ENCODE measurements at regions not wholly inside any gene's neighbourhood (a gene's known extent, or its start where the extent isn't known, plus 50 kb on each side); places are given as distances from the start of the nearest gene placed in this dataset.

GRCh38 chr3:180359061-180359952 lies 242.7 kb upstream of the TTC14 start:
- ChIA-PET CTCF (ENCODE audit: low intra/inter-chr PET ratio) (no interaction called here), POLR2A (interaction anchor here (0.9 kb wide), 1 partner anchor 190 kb away, joined by 3 read pairs; no protein-coding TSS in a partner anchor)
- Histone ChIP-seq H3K36me3 (ENCODE audit: control insufficient read depth, insufficient read depth, low read length) (no peaks in the 10 kb centered on the region), H3K79me2 (ENCODE audit: control insufficient read depth, insufficient read depth, low read length) (no peaks in the 10 kb centered on the region), H2AFZ (ENCODE audit: low read depth, low read length) (no peak overlapping the region), H3K4me1 (replicated peaks in 1 of 2; ENCODE audit: control insufficient read depth in 2 of 2, insufficient read depth in 2 of 2, low read length in 2 of 2) (no peaks in the 10 kb centered on the region), H3K4me3 (no peak overlapping the region), H3K27me3 (ENCODE audit: control insufficient read depth in 2 of 2, insufficient read depth in 2 of 2, low read length in 2 of 2) (no peaks in the 10 kb centered on the region), H3K4me2 (ENCODE audit: insufficient read depth, low read length) (no peak overlapping the region), H3K9me1 (ENCODE audit: control insufficient read depth, insufficient read depth, low read length) (no peaks in the 10 kb centered on the region), H3K9ac (ENCODE audit: insufficient read depth in 1 of 2, low read depth in 2 of 2, low read length in 2 of 2) (no peak overlapping the region), H3K9me3 (replicated peaks; ENCODE audit: control insufficient read depth, insufficient read depth, low read depth, low read length) (no peaks in the 10 kb centered on the region), H4K20me1 (replicated peaks; ENCODE audit: control insufficient read depth, insufficient read depth, low read length) (no peaks in the 10 kb centered on the region), H3K27ac (ENCODE audit: extremely low read depth, low read depth, low read length) (no peak overlapping the region)
- FAIRE-seq: no peak
- intact Hi-C loops (cut with micrococcal nuclease): no loop called here
- no peak for DNase-seq (ENCODE audit: extremely low read depth in 1 of 4, low spot score in 3 of 4)
- 1% methylated on average over 4 of the region's 4 CpGs for WGBS (ENCODE audit: insufficient coverage, low coverage, missing lambda C conversion rate)
- ATAC-seq: no peak
- TF ChIP-seq JUND (IDR thresholded peaks at IDR 0.05; ENCODE audit: borderline replicate concordance, low read depth, low read length) (no peak), JUND (tag; IDR thresholded peaks at IDR 0.05; ENCODE audit: borderline replicate concordance, low read depth, low read length) (no peak), ZNF316 (IDR thresholded peaks at IDR 0.05) (peak; percentile 20; the same call in 1 of the 2 replicates)
- BruUV-seq (replicated peaks): no TSS peak
- in situ Hi-C loops (cut with MboI): no loop called here

GRCh38 chr3:180359953-180360279 lies 242.0 kb upstream of the TTC14 start:
- Histone ChIP-seq H3K9me3 (replicated peaks; ENCODE audit: control insufficient read depth, insufficient read depth, low read depth, low read length) (no peaks in the 10 kb centered on the region), H3K79me2 (ENCODE audit: control insufficient read depth, insufficient read depth, low read length) (no peaks in the 10 kb centered on the region), H3K27me3 (ENCODE audit: control insufficient read depth in 2 of 2, insufficient read depth in 2 of 2, low read length in 2 of 2) (no peaks in the 10 kb centered on the region), H3K9me1 (ENCODE audit: control insufficient read depth, insufficient read depth, low read length) (no peaks in the 10 kb centered on the region), H3K9ac (ENCODE audit: insufficient read depth in 1 of 2, low read depth in 2 of 2, low read length in 2 of 2) (no peak overlapping the region), H2AFZ (ENCODE audit: low read depth, low read length) (no peak overlapping the region), H4K20me1 (replicated peaks; ENCODE audit: control insufficient read depth, insufficient read depth, low read length) (no peaks in the 10 kb centered on the region), H3K4me3 (no peak overlapping the region), H3K4me2 (ENCODE audit: insufficient read depth, low read length) (no peak overlapping the region), H3K4me1 (replicated peaks in 1 of 2; ENCODE audit: control insufficient read depth in 2 of 2, insufficient read depth in 2 of 2, low read length in 2 of 2) (no peaks in the 10 kb centered on the region), H3K27ac (ENCODE audit: extremely low read depth, low read depth, low read length) (no peak overlapping the region), H3K36me3 (ENCODE audit: control insufficient read depth, insufficient read depth, low read length) (no peaks in the 10 kb centered on the region)
- FAIRE-seq (no peak), DNase-seq (ENCODE audit: extremely low read depth in 1 of 4, low spot score in 3 of 4) (no peak), ATAC-seq (no peak)
- CTCF ChIA-PET (ENCODE audit: low intra/inter-chr PET ratio): no interaction called here
- BruUV-seq (replicated peaks): no TSS peak
- intact Hi-C loops (cut with micrococcal nuclease) (no loop called here), in situ Hi-C loops (cut with MboI) (no loop called here)
- WGBS (ENCODE audit: insufficient coverage, low coverage, missing lambda C conversion rate): 0% methylated on average over 2 of the region's 2 CpGs
- POLR2A ChIA-PET: interaction anchor here (0.9 kb wide), 1 partner anchor 190 kb away, joined by 3 read pairs; no protein-coding TSS in a partner anchor
- TF ChIP-seq THRAP3 (IDR thresholded peaks at IDR 0.05; ENCODE audit: borderline replicate concordance) (no peak), HSF4 (CRISPR knock-in tag; IDR thresholded peaks at IDR 0.05; ENCODE audit: borderline replicate concordance) (no peak), NR2F6 (CRISPR knock-in tag; IDR thresholded peaks at IDR 0.05) (no peak), ZNF57 (CRISPR knock-in tag; IDR thresholded peaks at IDR 0.05) (no peak), HOMEZ (CRISPR knock-in tag; IDR thresholded peaks at IDR 0.05) (no peak), BDP1 (IDR thresholded peaks at IDR 0.05; ENCODE audit: insufficient read depth, insufficient read length) (no peak), MTA2 (IDR thresholded peaks at IDR 0.05; ENCODE audit: low read depth) (no peak), ZKSCAN8 (CRISPR knock-in tag; IDR thresholded peaks at IDR 0.05) (no peak), SP2 (IDR thresholded peaks at IDR 0.05; ENCODE audit: extremely low read depth, low read depth, low read length, poor library complexity, severe bottlenecking) (no peak), TRIM28 (IDR thresholded peaks at IDR 0.05) (no peak), FOS (IDR thresholded peaks at IDR 0.05; ENCODE audit: extremely low read depth, insufficient read length) (no peak), GTF2A2 (tag; IDR thresholded peaks at IDR 0.05) (no peak), TFAM (CRISPR knock-in tag; conservative IDR thresholded peaks at IDR 0.05) (no peak)
